A549 (cell line): ENCODE measurements at regions not wholly inside any gene's neighbourhood (a gene's known extent, or its start where the extent isn't known, plus 50 kb on each side); places are given as distances from the start of the nearest gene placed in this dataset.

Experiments
- ATOH8 ChIP-seq: fragments of 250-450 bp; sonication (Bioruptor Pico); IDR thresholded peaks from 2 replicates; pipeline ENCODE4 v1.5.0; 2020; ENCODE audit warnings: low read depth, mild to moderate bottlenecking, moderate library complexity
- BHLHE40 ChIP-seq: IDR thresholded peaks from 2 replicates; pipeline ENCODE4 v1.6.1; 2012; ENCODE audit warnings: low read depth, low read length, inconsistent platforms
- CEBPB ChIP-seq, 2 experiments: fragments of >200 bp in 1 of 2; sonication (Bioruptor Twin) in 1 of 2; formaldehyde crosslinking in 1 of 2; IDR thresholded peaks; 2 replicates each; pipeline ENCODE4 v1.6.1; 2012 to 2016
- CTCF ChIP-seq: fragments of >200 bp; sonication (Bioruptor Twin); formaldehyde crosslinking; IDR thresholded peaks from 3 replicates; pipeline ENCODE4 v1.5.1; 2016
- EHMT2 ChIP-seq: fragments of 200-600 bp; sonication (generic); IDR thresholded peaks from 2 replicates; pipeline ENCODE4 v1.6.1; 2016; ENCODE audit warnings: antibody characterized with exemption, low read depth, mild to moderate bottlenecking, moderate library complexity
- EP300 ChIP-seq, 2 experiments: fragments of >200 bp; sonication (Bioruptor Twin); formaldehyde crosslinking; IDR thresholded peaks; 2 replicates in 1 of 2; 3 replicates in 1 of 2; pipeline ENCODE4 v1.6.1; 2016 to 2017
- KDM1A ChIP-seq: fragments of 200-600 bp; sonication (generic); IDR thresholded peaks from 2 replicates; pipeline ENCODE4 v1.6.1; 2016; ENCODE audit warnings: low read depth, mild to moderate bottlenecking
- MAFK ChIP-seq: fragments of 450-650 bp; IDR thresholded peaks from 2 replicates; pipeline ENCODE4 v1.6.1; 2014; ENCODE audit not compliant: partially characterized antibody
- RAD21 ChIP-seq, 2 experiments: fragments of >200 bp in 1 of 2; sonication (Bioruptor Twin) in 1 of 2; formaldehyde crosslinking in 1 of 2; IDR thresholded peaks in 1 of 2; conservative IDR thresholded peaks in 1 of 2; 2 replicates in 1 of 2; 3 replicates in 1 of 2; pipeline ENCODE4 v1.6.1; 2012 to 2018; ENCODE audit warnings: inconsistent platforms in 1 of 2
- RNF2 ChIP-seq: fragments of 200-600 bp; sonication (generic); IDR thresholded peaks from 2 replicates; pipeline ENCODE4 v1.6.1; 2016; ENCODE audit warnings: low read depth, mild to moderate bottlenecking, antibody characterized with exemption, moderate library complexity, borderline replicate concordance
- TF ChIP-seq, protein P1 (sequence below): IDR thresholded peaks from 2 replicates; pipeline ENCODE4 v1.6.1; 2012

GRCh38 chr3:159413319-159413718, 575.3 kb upstream of the IL12A start:
- TF ChIP-seq CTCF (no peak), EHMT2 (no peak), RAD21 (conservative IDR thresholded peaks at IDR 0.05 in 1 of 2, IDR thresholded peaks at IDR 0.05 in 1 of 2) (no peak), CEBPB (IDR thresholded peaks at IDR 0.05) (no peak), RNF2 (no peak), MAFK (no peak), BHLHE40 (no peak), ATOH8 (CRISPR knock-in tag) (no peak), EP300 (IDR thresholded peaks at IDR 0.05) (no peak), KDM1A (no peak)
- TF ChIP-seq, protein P1, sequence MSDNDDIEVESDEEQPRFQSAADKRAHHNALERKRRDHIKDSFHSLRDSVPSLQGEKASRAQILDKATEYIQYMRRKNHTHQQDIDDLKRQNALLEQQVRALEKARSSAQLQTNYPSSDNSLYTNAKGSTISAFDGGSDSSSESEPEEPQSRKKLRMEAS, result no peak
